COLO668 (cell line): ENCODE measurements at regions not wholly inside any gene's neighbourhood (a gene's known extent, or its start where the extent isn't known, plus 50 kb on each side); places are given as distances from the start of the nearest gene placed in this dataset.
"Not testable (repeated sequence)": the region's sequence is repeated elsewhere in the genome, so short reads cannot be mapped to it uniquely, and the experiment has no call there.

Source experiments
- DNase-seq: peaks from one replicate; lab custom pipeline; 2025; ENCODE audit not compliant: unreplicated experiment; lab: John Stamatoyannopoulos, UW

DNA sequence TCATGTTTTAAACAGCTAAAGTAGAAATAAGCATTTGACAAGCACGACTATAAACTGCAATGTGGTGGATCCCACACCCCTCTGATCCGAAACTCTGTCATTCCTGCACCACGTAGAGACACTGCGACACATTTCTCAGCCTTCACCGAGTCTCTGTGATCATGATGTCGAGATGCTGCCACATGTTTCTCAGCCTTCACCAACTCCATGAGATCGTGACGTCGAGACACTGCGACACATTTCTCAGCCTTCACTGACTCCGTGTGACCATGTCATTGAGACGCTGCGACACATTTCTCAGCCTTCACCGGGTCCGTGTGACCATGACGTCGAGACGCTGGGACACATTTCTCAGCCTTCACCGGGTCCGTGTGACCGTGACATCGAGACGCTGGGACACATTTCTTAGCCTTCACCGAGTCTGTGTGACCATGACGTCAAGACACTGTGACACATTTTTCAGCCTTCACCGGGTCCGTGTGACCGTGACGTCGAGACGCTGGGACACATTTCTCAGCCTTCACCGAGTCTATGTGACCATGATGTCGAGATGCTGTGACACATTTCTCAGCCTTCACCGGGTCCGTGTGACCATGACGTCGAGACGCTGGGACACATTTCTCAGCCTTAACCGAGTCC is 143.0 kb downstream of the TTLL2 start:
- no peak for DNase-seq

DNA sequence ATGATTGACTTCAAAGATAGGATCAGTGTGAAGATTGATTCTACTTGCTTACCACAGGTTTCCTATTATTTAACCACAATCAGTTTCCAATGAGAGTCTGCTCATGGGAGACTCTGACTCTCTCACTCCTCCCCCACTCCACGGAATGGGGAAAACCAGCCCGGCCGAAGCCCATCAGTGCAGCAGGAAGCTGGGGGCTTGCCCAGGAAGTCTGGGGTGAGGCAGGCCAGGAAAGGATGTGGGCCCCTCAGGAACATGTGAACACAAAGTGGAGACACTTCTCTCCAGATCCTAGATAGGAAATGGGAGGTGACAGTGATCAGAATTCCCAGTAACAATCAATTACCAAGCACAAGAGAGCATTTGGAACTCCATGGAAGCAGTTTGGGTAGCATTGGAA is 144.2 kb downstream of the TTLL2 start:
- DNase-seq: no peak

DNA sequence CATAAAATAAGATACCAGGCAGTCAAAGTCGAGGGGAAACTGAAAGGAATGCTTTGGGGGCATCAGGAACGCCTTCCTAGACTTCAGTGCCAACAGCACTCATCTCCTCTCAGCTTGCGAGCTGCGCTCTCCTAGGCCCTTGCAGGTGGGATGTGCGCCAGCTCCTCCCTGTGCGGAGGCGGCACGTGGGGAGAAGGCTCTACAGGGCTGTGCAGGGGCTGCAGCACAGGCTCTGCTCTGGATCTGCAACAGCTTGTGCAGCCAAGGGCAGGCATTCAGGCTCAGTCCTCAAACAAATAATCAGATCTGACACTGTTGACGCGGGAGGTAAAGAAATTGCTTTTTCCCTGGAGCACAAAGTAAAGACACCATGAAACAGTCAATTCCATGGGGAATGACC is 144.8 kb downstream of the TTLL2 start:
- no peak for DNase-seq

DNA sequence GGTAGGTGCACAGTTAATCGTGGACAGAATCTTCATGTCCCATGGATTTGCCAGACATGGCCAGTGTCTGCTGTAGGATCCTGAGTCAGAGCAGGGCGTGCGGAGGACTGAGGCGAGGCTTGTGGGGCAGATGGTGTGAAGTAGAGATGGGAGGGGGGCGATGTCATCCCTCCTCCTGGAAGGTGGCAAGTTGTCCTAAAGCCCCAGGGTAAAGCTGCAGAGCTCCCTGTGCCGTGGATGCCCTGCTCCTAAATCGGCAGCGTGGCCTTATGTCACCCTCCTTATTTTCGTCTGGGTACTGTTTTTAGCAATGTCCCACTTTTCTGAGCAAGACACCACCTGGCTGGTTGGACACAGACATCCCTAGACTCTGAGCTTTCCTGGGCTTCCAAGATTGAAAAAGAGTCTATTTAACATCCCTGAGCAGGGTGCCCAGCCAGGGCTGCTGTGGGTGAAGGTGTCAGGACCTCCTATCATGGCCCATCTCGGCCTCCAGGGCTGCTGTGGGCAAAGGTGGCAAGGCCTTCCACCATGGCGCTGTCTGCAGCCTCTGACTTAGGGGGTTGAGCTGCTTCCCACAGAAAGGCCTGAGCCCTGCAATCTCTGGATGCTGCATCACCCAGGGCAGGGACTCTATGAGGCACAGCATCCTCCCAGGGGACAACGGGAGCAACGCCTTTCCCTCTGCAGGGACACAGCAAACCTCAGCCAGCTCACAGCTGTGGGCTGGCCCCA is 145.4 kb downstream of the TTLL2 start:
- DNase-seq: no peak

DNA sequence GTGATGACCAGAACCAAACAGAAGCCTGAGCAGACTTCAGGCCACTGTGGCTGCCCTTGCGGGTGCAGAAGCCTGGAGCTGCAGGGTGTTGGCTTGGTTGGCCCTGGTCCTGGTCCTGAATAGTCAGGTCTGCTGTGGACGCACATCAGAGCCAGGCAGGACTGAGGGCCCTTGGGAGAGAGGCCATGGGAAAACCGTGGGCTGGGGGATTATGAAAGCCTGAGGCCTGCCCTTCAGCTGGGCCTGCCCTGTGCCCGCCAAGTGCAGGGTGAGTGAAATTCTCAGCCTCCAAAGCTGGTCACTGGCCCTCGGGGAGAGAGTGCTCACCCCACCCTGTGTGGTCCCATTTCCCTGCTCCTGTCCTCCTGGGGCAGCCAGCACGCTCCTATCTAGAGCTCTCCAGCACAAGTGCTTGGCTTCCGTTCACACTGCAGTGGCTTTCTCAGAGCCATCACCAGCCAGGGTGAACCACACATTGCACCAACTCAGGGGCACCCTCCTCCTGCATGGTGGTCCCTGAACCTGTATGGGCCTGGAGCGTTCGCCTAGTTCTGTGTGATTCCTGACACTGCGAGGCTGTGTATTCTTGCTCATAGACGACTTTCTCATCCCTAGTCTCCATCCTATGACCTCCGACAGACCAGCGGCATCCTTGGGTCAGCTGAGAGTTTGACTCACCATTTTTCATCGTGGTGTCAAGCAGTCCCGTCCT is 146.1 kb downstream of the TTLL2 start:
- DNase-seq: no peak

DNA sequence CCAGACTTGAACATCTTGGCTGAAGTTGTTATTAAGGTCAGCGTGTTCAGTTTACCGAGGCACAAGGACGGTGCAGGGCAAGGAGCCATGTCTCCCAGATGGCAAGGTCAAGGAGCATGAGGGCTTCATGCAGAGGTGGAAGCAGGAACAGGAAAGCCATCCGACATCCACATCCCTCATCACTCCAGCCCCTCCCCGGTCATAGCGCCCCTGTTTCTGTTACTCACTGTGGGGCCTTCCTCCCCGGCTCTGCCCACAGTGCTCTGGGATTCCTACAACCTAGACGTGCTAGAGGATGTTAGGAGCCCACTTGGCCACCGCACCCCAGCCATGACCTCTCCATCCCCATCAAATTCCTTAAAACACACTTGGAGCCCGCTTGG is 146.7 kb downstream of the TTLL2 start:
- no peak for DNase-seq

DNA sequence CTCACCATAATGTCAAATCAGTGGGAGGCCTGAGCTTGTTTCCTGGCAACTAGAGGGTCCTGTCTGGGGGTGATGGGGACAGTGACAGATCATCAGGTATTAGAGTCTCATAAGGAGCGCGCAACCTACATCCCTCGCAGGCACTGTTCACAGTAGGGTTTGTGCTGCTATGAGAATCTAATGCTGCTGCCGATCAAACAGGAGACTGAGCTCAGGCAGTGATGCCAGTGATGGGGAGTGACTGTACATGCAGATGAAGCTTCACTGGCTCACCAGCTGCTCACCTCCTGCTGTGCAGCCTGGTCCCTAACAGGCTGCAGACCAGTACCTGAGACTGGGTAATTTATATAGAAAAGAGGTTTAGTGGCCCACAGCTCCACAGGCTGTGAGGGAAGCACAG is 147.3 kb downstream of the TTLL2 start:
- peak; percentile 15 for DNase-seq

DNA sequence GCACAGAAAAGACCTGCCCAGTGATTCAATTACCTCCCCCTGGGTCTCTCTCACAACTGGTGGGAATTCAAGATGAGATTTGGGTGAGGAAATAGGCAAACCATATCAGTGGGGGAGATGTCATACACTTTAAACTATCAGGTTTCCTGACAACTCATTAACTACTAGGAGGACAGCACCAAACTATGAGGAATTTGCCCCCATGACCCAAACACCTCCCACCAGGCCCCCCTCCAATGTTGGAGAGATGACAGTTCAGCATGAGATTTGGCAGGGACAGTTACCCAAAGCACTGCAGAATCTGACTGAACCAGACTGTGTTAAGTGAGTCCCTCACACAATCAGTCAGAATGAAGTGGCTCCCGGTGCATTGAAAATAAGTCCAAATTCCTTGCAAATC is 148.0 kb downstream of the TTLL2 start:
- DNase-seq: no peak

DNA sequence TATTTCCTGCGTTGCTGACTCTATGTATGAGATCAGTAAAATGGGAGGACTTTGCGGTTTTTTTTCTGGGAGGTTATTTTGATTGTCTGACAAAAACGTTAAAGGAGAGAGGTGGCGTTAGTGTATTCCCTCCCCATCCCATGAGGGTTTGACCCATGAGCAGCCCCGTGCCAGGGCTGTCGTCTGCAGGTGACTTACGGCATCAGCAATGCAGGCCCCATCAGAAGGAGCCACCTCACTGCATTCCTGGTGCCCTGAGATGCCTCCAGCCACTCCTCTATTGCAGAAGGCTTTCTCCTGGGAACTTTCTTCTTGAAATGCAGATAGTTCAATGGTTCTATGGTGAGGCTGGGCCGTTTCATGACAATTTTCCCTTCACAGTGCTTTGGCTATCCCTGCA is 149.3 kb downstream of the TTLL2 start:
- DNase-seq: no peak

DNA sequence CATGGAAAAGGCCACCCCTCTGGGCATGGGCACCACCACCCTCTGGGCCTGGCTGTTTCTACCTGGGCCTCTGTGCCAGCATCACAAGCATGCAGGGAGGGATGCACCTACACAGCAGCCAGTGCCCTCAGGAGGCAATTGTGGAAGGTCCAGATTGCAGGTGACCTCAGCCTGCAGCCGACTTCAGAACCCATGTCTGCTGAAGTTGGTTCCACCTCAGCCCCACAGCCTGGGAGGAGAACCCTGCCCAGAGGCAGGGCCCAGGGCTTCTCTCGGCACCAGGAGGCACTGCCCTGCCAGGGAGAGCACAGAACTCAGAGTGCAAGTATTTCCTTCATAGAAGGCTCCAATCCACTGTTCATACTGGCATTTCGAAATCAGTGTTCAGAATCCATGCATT is 149.8 kb downstream of the TTLL2 start:
- no peak for DNase-seq

DNA sequence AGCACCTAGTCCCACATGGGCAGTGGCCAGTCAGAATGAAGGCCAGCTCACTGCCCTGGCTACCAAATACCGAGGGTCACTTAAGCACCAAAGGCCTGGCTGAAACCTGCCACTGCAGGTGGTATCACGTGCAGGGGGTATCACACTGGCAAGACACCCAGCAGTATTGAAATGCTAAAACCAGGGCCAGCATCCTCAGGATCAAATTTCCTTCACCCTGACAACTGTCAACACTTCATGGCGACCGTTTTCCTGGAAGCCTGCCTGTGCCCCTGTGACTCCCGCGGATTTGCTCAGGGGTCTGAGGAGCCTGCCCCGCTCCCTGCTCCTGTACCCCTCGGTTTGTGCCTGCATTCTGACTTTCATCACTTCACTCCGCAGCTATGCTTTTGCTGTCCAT is 151.1 kb downstream of the TTLL2 start:
- peak; percentile 43 for DNase-seq

DNA sequence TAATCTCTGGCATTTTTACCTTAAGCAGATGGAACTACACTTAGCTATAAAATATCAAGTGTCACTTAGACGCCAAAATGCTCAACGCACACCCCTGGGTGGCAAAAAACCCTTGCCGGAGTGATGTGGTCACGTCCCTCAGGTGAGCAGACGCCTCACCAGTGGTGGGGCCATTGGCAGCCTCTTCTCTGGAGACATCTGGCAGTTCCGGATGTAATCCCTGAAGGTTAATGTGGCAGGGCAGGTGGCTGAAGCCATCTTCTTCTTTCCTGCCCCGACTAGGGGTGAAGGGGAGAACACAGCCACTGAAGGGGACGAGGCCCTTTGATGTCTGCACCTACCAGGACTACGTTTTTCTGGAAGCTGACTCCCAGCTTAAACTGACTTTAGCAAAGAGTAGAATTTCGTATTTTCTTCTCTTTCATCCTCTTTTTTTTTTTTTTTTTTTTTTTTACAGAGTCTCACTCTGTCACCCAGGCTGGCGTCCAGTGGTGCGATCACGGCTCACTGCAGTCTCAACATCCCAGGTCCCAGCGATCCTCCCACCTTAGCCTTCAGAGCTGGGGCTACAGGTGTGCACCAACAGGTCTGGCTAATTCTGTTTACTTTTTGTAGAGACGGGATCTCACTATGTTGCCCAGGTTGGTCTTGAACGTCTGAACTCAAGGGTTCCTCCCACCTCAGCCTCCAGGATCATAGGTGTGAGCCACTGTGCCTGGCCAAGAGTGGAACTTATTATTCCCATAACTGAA is 152.1 kb downstream of the TTLL2 start:
- no peak for DNase-seq

DNA sequence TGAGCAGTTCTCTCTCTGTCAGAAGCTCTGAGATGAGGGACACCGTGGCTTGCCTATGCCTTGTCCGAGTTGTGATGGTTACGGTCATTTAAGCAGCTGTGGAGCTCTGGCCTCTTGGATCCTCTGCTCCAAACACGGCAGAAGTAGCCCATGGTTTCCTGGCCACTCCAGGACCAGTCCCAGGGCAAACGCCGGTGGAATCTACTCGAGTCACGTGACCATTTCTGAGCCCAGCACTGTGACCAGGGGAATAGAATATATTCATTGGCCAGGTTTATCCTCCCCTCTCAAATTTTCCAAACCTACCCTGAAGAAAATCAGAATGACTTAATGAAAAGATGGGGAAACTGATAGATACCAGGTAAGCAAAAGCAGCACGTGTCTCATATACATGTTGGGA is 152.8 kb downstream of the TTLL2 start:
- no peak for DNase-seq

DNA sequence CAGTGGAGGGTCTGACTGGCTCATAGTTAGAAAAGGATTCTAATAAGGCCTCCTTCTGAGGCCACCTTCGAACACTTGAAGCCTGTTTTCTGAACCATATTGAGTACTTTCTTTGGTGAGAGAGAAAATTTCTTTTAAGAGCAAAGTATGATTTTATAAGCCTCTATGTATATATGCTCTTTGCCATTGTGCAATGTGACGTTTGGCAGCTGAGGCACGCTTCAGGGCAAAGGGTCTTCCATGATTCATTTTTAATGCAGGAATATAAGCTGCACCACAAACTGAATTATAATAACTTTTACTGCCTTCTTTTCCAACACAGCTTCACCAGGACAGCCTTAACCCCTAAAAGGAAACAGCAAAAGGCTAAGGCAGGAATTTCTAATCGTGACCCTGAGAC is 154.4 kb downstream of the TTLL2 start:
- no peak for DNase-seq

DNA sequence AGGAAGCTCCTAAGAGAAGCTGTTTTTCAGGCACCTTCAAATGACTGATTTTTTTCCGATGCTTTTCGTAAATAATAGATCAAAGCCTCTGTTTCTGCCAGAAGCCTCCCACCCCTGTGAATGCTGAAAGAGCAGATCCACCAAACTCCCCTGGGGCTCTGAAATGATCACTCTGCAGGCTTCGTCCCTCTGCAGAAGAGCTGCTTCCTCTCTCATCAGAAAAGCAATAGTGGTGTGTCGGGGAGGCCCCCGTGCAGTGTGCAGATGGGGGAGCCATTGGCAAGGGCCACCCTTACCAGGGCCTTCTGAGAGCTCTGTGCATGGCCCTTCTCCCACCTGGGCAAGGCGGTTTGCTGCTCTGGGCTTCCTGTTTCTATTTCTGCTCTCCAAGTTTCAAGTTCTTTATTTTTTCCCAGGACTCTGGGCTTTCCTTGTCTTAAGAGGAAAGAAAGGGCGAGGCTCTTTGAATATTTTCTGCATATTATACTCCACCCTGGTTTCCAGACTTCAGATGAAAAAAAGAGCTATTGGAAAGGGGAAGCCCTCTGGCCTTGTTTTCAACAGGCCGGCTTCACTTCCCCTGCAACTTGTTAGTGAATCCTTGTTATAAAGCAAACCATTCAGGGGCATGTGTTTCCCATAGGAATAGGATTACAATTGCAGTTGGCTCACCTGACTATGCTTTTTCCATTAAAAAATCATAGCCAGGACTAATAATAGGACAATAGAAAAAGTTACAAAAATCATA is 155.2 kb downstream of the TTLL2 start:
- DNase-seq: no peak

DNA sequence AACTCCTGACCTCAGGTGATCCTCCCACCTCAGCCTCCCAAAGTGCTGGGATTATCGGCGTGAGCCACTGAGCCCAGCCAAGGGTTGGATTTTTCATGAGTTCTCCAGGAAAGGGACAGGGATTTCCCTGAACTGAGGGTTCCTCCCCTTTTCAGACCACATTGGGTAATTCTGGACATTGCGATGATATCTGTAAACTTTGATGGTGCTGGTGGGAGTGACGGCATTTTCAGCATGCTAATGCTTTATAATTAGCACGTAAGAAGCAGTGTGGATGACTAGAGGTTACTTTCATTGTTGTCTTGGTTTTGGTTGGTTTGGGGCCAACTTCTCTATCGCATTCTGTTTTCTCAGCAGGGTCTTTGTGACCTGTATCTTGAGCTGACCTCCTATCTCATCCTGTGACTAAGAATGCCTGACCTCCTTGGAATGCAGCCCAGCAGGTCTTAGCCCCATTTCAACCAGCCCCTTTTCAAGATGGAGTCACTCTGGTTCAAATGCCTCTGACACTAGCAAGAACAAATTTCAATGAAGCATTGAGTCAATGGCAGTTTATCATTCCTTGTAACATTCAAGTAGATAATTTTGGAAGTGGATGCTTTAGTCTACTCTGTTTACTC is 156.5 kb downstream of the TTLL2 start:
- DNase-seq: no peak

DNA sequence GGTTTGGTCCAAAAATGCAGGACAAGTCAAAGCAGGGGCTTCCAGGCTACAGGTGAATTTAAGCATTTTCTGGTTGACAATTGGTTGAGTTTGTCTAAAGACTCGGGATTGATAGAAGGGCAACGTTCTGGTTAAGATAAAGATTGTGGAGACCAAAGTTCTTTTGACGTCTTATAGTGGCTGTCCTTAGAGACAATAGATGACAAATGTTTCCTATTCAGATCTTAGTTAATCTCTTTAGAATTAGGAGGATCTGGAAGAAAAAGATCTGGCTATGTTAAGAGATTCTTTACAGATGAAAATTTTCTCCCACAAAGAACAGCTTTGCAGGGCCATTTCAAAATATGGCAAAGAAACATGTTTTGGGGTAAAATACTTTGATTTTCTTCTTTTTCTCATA is 157.9 kb downstream of the TTLL2 start:
- DNase-seq: not testable (repeated sequence)

DNA sequence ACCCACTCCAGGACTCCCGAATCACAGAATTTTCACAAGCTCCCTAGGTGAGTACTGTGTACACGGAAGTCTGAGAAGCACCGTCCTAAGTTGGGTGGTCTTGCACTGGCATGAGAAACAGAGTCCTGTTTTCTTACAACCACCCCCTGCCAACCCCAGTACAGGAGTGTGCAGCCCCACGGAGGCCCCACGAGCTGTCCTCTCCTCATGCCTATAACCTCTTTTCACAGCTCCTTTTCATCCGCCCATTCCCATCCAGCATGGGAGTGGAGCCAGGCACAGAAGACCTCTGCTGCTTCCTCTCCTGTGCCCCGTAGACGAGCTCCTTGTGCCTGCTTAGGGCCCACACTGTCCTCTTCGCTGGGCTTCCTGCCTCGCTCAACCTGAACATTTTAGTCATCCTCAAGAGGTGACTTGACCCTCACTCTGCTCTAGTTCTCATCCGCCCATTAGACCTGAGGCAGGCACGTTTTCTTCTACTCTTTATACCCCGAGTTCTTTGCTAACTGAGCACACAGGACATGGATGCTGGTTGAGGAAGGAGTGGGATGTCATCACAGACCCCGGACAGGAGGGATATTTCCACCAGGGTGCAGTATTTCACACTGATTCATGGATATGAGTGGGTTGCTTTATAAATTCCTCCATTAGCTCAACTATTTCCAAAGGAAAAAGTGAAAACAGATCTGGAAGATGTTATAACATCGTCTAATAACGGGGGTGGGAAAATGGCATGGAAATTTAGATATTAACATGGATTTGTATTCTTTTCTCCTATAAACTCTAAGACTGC is 160.5 kb downstream of the TTLL2 start:
- no peak for DNase-seq

DNA sequence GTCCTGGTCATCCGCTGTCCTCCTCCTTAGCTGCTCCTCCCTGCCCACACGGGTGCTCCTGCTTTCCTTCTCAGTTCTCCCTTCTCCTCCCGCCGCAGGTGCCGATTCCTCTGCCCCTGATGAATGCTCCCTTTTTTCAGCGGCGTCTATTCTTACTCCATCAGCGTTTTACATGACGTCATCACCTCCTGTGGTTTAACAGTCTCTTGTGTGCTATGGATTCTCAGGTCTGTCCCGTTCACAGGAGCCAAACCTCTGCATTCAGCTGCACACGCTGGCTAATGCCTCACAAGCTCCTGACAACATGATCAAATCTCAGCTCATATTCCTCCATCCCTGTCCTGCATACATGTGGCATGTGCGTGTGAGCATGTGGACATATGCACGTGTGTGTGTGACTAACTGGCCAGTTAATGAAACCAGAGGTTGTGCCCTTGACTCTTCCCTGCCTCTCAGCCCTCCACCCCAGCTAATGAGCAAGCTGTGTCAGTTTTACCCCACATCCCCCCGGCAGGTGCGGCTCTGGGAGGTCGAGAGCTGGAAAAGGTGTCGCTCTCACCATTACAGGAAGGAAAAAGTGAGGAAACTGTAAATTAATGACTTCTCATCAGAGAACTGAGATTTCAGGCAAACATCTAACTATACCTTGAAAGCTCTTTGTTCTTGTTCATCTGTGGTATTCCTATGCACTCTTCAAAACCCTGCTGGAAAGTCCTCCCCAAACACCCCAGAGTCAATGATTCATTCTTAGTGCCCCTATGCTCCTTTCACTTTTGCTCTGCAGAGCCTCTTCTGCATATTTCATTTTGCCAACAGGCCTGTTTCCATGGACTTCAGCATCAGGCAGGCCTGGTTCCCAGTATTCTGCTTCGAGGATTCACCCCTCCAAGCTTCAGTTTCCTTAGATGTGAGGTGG is 163.1 kb downstream of the TTLL2 start:
- no peak for DNase-seq
